Spleen (tissue), 3 donors: ENCODE measurements at regions not wholly inside any gene's neighbourhood (a gene's known extent, or its start where the extent isn't known, plus 50 kb on each side); places are given as distances from the start of the nearest gene placed in this dataset.

Experiments
- POLR2A ChIP-seq, 3 donors: fragments of 450-650 bp; IDR thresholded peaks; one replicate each; pipeline ENCODE4 v1.5.1; 2017; ENCODE audit warnings: antibody characterized with exemption in 3 of 3, mild to moderate bottlenecking in 1 of 3
- POLR2AphosphoS5 ChIP-seq, 3 donors: sonication (generic); formaldehyde crosslinking; IDR thresholded peaks; one replicate each; pipeline ENCODE4 v1.5.1; 2017; ENCODE audit warnings: antibody characterized with exemption in 3 of 3

DNA sequence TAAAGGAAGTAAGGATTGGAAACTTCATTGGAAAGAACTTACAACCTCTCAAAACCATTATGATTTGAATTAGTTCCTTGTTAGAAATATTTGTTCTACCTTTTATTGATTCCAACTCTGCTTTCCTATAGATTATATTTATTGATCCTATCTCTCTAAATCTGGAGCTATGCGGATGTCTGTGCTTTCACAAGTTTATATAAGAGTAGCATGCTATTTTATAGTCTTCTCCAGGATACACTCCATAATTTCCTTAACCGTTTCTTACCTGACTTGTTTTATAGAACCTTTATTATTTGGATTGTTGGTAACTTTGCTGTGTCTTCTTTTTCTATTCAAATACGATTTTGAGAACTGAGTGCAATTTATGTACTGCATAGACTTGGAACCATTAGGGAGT, 668.1 kb downstream of the RAPGEF2 start:
- no peak for TF ChIP-seq POLR2A (IDR thresholded peaks at IDR 0.05)
- TF ChIP-seq POLR2AphosphoS5 (IDR thresholded peaks at IDR 0.05), result no peak
